ENCODE measurements at regions not wholly inside any gene's neighbourhood (a gene's known extent, or its start where the extent isn't known, plus 50 kb on each side); places are given as distances from the start of the nearest gene placed in this dataset.

DNA sequence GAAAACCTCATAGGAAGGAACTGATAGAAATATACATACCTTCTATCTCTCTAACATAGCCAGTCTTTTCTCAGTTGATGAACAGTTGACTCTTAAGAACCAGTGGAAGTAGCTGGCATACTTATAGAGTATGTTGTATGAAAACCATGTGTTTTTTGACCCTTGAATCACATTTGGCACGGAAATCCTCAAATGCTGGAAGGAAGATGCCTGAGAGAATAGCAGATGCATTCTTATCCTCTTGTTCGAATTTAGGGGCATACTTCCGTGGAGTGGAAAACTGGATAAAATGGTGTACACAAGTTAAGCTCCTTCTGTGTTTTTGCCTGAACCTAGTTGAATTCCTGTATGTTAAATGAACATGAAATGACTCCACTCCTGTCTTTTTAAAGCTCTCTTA lies 145.5 kb downstream of the PCDH7 start:
- TF ChIP-seq, protein P1, sequence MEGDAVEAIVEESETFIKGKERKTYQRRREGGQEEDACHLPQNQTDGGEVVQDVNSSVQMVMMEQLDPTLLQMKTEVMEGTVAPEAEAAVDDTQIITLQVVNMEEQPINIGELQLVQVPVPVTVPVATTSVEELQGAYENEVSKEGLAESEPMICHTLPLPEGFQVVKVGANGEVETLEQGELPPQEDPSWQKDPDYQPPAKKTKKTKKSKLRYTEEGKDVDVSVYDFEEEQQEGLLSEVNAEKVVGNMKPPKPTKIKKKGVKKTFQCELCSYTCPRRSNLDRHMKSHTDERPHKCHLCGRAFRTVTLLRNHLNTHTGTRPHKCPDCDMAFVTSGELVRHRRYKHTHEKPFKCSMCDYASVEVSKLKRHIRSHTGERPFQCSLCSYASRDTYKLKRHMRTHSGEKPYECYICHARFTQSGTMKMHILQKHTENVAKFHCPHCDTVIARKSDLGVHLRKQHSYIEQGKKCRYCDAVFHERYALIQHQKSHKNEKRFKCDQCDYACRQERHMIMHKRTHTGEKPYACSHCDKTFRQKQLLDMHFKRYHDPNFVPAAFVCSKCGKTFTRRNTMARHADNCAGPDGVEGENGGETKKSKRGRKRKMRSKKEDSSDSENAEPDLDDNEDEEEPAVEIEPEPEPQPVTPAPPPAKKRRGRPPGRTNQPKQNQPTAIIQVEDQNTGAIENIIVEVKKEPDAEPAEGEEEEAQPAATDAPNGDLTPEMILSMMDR (IDR thresholded peaks at IDR 0.05): no peak
- no peak for TF ChIP-seq POLR2A (IDR thresholded peaks at IDR 0.05)
